Neural cell (in vitro differentiated cells): ENCODE measurements at regions not wholly inside any gene's neighbourhood (a gene's known extent, or its start where the extent isn't known, plus 50 kb on each side); places are given as distances from the start of the nearest gene placed in this dataset.

ENCODE experiments used
- H2AFZ ChIP-seq: fragments of 200-600, 300-800 bp; sonication (generic), shearing (Covaris generic); 2 replicates; pipeline ENCODE4 v1.6.0; 2014; ENCODE audit warnings: low read depth, mild to moderate bottlenecking, antibody characterized with exemption, low read length, moderate library complexity
- H3F3A ChIP-seq: fragments of 200-600 bp; shearing (Covaris generic); 2 replicates; pipeline ENCODE4 v1.6.1; 2016; ENCODE audit warnings: mild to moderate bottlenecking, moderate library complexity, mixed read lengths, antibody characterized with exemption, low read length; ENCODE audit not compliant: insufficient read depth, poor library complexity, severe bottlenecking
- H3K27ac ChIP-seq: fragments of 200-600, 300-800 bp; sonication (generic), shearing (Covaris generic); 2 replicates; pipeline ENCODE4 v1.5.1; 2014; ENCODE audit warnings: mild to moderate bottlenecking, low read length, moderate library complexity
- H3K27me3 ChIP-seq: fragments of 300-800, 200-600 bp; sonication (generic), shearing (Covaris generic); 2 replicates; pipeline ENCODE4 v1.6.0; 2014; ENCODE audit warnings: mild to moderate bottlenecking, low read depth, low read length, moderate library complexity; ENCODE audit not compliant: insufficient read depth
- H3K36me3 ChIP-seq: fragments of 300-800, 200-600 bp; sonication (generic), shearing (Covaris generic); 2 replicates; pipeline ENCODE4 v1.5.1; 2014; ENCODE audit warnings: mild to moderate bottlenecking, antibody characterized with exemption, low read length, moderate library complexity; ENCODE audit not compliant: insufficient read depth
- H3K4me2 ChIP-seq: fragments of 300-800, 200-600 bp; sonication (generic), shearing (Covaris generic); 2 replicates; pipeline ENCODE4 v1.6.0; 2014; ENCODE audit warnings: mild to moderate bottlenecking, low read length
- H3K4me3 ChIP-seq: fragments of 300-800, 200-600 bp; sonication (generic), shearing (Covaris generic); 2 replicates; pipeline ENCODE4 v1.5.1; 2014; ENCODE audit warnings: mild to moderate bottlenecking, low read length, moderate library complexity
- H3K79me2 ChIP-seq: fragments of 200-600 bp; shearing (Covaris generic); replicated peaks from 2 replicates; pipeline ENCODE4 v1.6.0; 2014; ENCODE audit warnings: mild to moderate bottlenecking, low read length, moderate library complexity; ENCODE audit not compliant: insufficient read depth
- H3K9ac ChIP-seq: fragments of 300-800, 200-600 bp; sonication (generic), shearing (Covaris generic); 2 replicates; pipeline ENCODE4 v1.6.1; 2016; ENCODE audit warnings: mild to moderate bottlenecking, low read length, mixed read lengths
- H3K9me2 ChIP-seq: fragments of 200-600 bp; shearing (Covaris generic); 2 replicates; pipeline ENCODE4 v1.6.1; 2016; ENCODE audit warnings: mild to moderate bottlenecking, low read length, mixed read lengths; ENCODE audit not compliant: insufficient read depth
- H3K9me3 ChIP-seq: fragments of 200-600, 300-800 bp; sonication (generic), shearing (Covaris generic); 2 replicates; pipeline ENCODE4 v1.6.1; 2016; ENCODE audit warnings: mild to moderate bottlenecking, mixed run types, low read length, moderate library complexity, mixed read lengths
- H4K20me1 ChIP-seq: fragments of 200-600 bp; shearing (Covaris generic); 2 replicates; pipeline ENCODE4 v1.6.1; 2016; ENCODE audit warnings: mild to moderate bottlenecking, mixed run types; ENCODE audit not compliant: insufficient read depth
- EP300 ChIP-seq: fragments of 450-650 bp; conservative IDR thresholded peaks from 2 replicates; pipeline ENCODE4 v1.6.1; 2014; ENCODE audit warnings: antibody characterized with exemption, mild to moderate bottlenecking, moderate library complexity; ENCODE audit not compliant: poor library complexity, severe bottlenecking
- EZH2 ChIP-seq: fragments of 200-600, 300-800 bp; shearing (Covaris generic), sonication (generic); IDR thresholded peaks from 2 replicates; pipeline ENCODE4 v1.6.1; 2014; ENCODE audit warnings: antibody characterized with exemption, low read length, borderline replicate concordance, mild to moderate bottlenecking; ENCODE audit not compliant: insufficient read depth, poor library complexity, severe bottlenecking
- MXI1 ChIP-seq: fragments of 450-650 bp; conservative IDR thresholded peaks from 2 replicates; pipeline ENCODE4 v1.6.1; 2014; ENCODE audit warnings: antibody characterized with exemption, mild to moderate bottlenecking; ENCODE audit not compliant: poor library complexity, severe bottlenecking
- POLR2AphosphoS5 ChIP-seq: IDR thresholded peaks from 2 replicates; pipeline ENCODE4 v1.6.1; 2012
- RAD21 ChIP-seq: fragments of 450-650 bp; conservative IDR thresholded peaks from 2 replicates; pipeline ENCODE4 v1.6.1; 2014; ENCODE audit warnings: antibody characterized with exemption, mild to moderate bottlenecking, moderate library complexity
- TAF1 ChIP-seq: IDR thresholded peaks from 2 replicates; pipeline ENCODE4 v1.6.1; 2012; ENCODE audit warnings: low read depth
- TF ChIP-seq, protein P1 (sequence below): fragments of 450-650 bp; IDR thresholded peaks from 2 replicates; pipeline ENCODE4 v1.5.1; 2014; ENCODE audit warnings: antibody characterized with exemption, mild to moderate bottlenecking, moderate library complexity; ENCODE audit not compliant: poor library complexity, severe bottlenecking
- TF ChIP-seq, protein P2 (sequence below): IDR thresholded peaks from 2 replicates; pipeline ENCODE4 v1.6.1; 2012; ENCODE audit warnings: borderline replicate concordance

DNA sequence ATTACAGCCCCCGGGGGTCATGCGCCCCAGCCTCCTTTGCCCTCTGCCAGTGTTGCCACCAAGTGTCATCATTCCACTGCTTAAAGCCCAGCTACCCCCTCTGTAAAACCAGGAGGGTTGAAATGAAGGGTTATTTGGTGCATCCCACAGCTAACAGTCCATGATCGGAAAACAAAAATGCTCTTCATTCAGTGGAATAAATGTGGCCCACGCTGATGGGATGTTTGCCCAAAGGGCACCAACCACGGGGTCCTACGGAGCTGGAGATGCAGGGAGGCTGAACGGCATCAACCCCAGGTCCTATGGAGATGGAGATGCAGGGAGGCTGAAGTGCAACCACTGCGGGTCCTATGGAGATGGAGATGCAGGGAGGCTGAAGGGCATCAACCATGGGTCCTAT, 218.5 kb upstream of the IRX1 start:
- no peaks in the 10 kb centered on the region for H3K79me2 ChIP-seq
- H3K4me2 ChIP-seq, result no peak overlapping the region
- no peaks in the 10 kb centered on the region for H3F3A ChIP-seq
- H3K27me3 ChIP-seq, result no peaks in the 10 kb centered on the region
- TF ChIP-seq, protein P1, sequence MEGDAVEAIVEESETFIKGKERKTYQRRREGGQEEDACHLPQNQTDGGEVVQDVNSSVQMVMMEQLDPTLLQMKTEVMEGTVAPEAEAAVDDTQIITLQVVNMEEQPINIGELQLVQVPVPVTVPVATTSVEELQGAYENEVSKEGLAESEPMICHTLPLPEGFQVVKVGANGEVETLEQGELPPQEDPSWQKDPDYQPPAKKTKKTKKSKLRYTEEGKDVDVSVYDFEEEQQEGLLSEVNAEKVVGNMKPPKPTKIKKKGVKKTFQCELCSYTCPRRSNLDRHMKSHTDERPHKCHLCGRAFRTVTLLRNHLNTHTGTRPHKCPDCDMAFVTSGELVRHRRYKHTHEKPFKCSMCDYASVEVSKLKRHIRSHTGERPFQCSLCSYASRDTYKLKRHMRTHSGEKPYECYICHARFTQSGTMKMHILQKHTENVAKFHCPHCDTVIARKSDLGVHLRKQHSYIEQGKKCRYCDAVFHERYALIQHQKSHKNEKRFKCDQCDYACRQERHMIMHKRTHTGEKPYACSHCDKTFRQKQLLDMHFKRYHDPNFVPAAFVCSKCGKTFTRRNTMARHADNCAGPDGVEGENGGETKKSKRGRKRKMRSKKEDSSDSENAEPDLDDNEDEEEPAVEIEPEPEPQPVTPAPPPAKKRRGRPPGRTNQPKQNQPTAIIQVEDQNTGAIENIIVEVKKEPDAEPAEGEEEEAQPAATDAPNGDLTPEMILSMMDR, result no peak
- TF ChIP-seq POLR2AphosphoS5 (no peak), EP300 (no peak), MXI1 (no peak), RAD21 (no peak)
- TF ChIP-seq, protein P2, sequence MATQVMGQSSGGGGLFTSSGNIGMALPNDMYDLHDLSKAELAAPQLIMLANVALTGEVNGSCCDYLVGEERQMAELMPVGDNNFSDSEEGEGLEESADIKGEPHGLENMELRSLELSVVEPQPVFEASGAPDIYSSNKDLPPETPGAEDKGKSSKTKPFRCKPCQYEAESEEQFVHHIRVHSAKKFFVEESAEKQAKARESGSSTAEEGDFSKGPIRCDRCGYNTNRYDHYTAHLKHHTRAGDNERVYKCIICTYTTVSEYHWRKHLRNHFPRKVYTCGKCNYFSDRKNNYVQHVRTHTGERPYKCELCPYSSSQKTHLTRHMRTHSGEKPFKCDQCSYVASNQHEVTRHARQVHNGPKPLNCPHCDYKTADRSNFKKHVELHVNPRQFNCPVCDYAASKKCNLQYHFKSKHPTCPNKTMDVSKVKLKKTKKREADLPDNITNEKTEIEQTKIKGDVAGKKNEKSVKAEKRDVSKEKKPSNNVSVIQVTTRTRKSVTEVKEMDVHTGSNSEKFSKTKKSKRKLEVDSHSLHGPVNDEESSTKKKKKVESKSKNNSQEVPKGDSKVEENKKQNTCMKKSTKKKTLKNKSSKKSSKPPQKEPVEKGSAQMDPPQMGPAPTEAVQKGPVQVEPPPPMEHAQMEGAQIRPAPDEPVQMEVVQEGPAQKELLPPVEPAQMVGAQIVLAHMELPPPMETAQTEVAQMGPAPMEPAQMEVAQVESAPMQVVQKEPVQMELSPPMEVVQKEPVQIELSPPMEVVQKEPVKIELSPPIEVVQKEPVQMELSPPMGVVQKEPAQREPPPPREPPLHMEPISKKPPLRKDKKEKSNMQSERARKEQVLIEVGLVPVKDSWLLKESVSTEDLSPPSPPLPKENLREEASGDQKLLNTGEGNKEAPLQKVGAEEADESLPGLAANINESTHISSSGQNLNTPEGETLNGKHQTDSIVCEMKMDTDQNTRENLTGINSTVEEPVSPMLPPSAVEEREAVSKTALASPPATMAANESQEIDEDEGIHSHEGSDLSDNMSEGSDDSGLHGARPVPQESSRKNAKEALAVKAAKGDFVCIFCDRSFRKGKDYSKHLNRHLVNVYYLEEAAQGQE, result no peak
- no peaks in the 10 kb centered on the region for H3K9me3 ChIP-seq
- no peaks in the 10 kb centered on the region for H3K9me2 ChIP-seq
- no peak overlapping the region for H3K9ac ChIP-seq
- no peak overlapping the region for H2AFZ ChIP-seq
- H3K36me3 ChIP-seq, result no peaks in the 10 kb centered on the region
- no peaks in the 10 kb centered on the region for H4K20me1 ChIP-seq
- no peak overlapping the region for H3K27ac ChIP-seq
- H3K4me3 ChIP-seq, result no peak overlapping the region

DNA sequence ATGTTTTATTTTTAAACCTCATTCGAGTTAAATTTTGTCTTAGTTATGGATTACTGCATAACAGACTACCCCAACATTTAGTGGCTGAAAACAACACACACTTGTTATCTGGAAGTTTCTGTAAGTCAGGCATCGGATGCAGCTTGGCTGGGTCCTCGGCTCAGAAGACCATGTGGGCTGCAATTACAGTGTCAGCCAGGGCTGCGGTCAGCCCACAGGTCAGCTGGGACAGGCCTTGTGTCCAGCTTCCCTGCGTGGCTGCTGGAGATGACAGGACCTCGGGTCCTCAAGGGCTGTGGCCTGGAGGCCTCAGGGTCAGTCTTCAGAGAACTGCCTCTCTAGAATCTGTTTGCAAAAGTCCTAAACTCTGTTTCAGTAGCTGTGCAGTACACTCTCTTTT, 219.0 kb upstream of the IRX1 start:
- Histone ChIP-seq H3K9me2 (no peaks in the 10 kb centered on the region), H3K27me3 (no peaks in the 10 kb centered on the region), H2AFZ (no peak overlapping the region), H3K9me3 (no peaks in the 10 kb centered on the region), H3K9ac (no peak overlapping the region), H4K20me1 (no peaks in the 10 kb centered on the region), H3K27ac (no peak overlapping the region), H3K79me2 (no peaks in the 10 kb centered on the region), H3K4me2 (no peak overlapping the region), H3F3A (no peaks in the 10 kb centered on the region), H3K4me3 (no peak overlapping the region), H3K36me3 (no peaks in the 10 kb centered on the region)
- TF ChIP-seq MXI1, result no peak
- no peak for TF ChIP-seq TAF1
- no peak for TF ChIP-seq EP300
- TF ChIP-seq, protein P1, result no peak
- TF ChIP-seq EZH2, result no peak
- no peak for TF ChIP-seq POLR2AphosphoS5
- no peak for TF ChIP-seq RAD21
